GM13976 (cell line): ENCODE measurements at regions not wholly inside any gene's neighbourhood (a gene's known extent, or its start where the extent isn't known, plus 50 kb on each side); places are given as distances from the start of the nearest gene placed in this dataset.

Experiments used
- DNase-seq: peaks from one replicate; pipeline ENCODE4 v3.0.0; 2012; ENCODE audit warnings: low spot score
- in situ Hi-C: fragments of 300-500 bp; cut with MboI; formaldehyde crosslinking; loops from one replicate; pipeline ENCODE4 v1.12.0; 2022; ENCODE audit warnings: low sequenced_read_pairs, mixed read lengths, inconsistent platforms; ENCODE audit not compliant: unreplicated experiment
- TF ChIP-seq, protein P1 (sequence below): IDR thresholded peaks from 2 replicates; pipeline ENCODE4 v1.5.1; 2012; ENCODE audit warnings: borderline replicate concordance, mild to moderate bottlenecking; ENCODE audit not compliant: insufficient read depth; ENCODE audit errors: extremely low read depth, missing control alignments, control extremely low read depth

DNA sequence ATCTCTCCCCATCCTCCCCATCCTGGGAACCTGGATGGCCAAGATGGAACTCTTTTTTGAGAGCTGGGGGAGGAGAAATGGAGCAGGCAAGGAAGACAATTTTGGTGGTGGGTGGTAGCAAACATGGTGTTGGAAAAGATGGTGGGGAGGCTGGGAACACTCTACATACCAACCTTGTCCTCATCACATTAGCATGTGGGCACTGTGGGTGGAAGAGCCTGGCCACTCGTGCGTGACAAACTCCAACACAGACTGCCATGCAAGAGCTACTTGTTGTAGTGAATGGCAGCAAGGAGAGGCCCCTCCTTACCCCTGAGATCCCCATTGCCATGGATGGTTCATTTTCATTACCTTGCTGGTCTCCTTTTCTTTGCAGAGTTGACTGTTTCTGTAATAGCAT lies 262.6 kb downstream of the RPLP1 start:
- in situ Hi-C loops, result no loop called here
- TF ChIP-seq, protein P1, sequence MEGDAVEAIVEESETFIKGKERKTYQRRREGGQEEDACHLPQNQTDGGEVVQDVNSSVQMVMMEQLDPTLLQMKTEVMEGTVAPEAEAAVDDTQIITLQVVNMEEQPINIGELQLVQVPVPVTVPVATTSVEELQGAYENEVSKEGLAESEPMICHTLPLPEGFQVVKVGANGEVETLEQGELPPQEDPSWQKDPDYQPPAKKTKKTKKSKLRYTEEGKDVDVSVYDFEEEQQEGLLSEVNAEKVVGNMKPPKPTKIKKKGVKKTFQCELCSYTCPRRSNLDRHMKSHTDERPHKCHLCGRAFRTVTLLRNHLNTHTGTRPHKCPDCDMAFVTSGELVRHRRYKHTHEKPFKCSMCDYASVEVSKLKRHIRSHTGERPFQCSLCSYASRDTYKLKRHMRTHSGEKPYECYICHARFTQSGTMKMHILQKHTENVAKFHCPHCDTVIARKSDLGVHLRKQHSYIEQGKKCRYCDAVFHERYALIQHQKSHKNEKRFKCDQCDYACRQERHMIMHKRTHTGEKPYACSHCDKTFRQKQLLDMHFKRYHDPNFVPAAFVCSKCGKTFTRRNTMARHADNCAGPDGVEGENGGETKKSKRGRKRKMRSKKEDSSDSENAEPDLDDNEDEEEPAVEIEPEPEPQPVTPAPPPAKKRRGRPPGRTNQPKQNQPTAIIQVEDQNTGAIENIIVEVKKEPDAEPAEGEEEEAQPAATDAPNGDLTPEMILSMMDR, result no peak
- DNase-seq, result no peak

DNA sequence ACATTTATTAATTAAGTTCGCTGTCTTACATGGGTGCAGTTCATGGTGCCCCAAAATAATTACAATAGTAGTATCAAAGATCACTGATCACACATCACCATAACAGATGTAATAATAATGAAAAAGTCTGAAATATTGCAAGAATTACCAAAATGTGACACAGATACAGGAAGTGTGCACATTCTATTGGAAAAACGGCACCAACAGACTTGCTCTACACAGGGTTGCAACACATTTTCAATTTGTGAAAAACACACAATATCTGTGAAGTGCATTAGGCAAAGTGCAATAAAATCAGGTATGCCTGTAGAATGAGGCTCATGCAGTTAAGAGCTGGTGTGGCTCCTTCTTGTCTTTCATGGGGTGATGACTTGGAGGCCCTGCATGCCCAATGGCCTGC lies 265.8 kb downstream of the RPLP1 start:
- DNase-seq, result no peak
- in situ Hi-C loops, result no loop called here
- TF ChIP-seq, protein P1, result no peak

DNA sequence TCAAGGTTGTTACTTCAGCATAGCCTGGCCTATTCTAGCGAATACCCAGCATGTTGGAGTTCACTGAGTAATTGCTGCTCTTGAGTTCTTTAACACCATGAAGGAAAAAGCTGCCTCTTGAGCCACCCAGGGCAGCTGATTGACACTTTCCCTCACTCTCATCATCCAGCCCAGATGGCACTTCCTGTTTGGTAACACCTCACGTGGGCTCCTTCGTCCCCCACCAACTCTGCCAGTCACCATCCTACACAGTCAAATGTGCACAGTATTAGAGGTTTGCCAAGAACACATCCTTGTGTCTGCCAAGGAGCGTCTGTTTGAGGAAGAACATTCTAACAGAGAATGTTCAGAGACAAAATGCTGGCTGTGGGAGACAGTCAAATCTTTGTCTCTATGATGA lies 266.3 kb downstream of the RPLP1 start:
- TF ChIP-seq, protein P1, result no peak
- DNase-seq, result no peak
- in situ Hi-C loops, result no loop called here

DNA sequence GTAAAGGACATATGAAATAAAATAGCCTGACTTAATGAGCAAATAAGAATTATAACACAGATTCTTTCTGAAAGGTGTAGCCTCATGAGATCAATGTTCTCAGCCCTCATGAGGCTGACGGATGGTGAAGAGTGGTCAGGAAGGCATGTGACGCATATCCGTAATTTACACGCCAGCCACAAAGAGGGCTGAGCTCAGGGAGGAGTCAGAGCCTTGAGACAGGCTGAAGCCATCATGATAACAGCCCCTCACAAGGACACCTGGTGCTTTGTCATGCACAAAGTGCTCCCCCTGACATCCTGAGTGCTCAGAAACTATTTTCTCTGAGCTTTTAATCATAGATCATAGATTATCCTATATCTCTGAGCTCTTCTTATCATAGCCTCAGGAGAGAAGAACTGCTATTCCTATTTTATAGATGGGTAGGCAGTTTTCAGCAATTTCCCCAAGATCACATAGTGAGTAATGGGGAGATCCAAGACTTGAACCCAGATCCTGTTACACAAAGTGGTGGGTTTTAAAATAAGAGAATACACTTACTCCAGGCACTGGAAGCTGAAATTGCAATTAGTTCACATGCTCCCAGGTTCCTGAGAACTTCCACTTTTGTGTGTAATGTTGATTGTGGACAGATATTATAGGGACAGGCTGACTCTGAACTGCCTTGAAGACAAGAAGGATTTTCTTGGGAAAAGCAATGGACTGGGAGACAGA lies 267.1 kb downstream of the RPLP1 start:
- TF ChIP-seq, protein P1, result no peak
- in situ Hi-C loops, result no loop called here
- no peak for DNase-seq

DNA sequence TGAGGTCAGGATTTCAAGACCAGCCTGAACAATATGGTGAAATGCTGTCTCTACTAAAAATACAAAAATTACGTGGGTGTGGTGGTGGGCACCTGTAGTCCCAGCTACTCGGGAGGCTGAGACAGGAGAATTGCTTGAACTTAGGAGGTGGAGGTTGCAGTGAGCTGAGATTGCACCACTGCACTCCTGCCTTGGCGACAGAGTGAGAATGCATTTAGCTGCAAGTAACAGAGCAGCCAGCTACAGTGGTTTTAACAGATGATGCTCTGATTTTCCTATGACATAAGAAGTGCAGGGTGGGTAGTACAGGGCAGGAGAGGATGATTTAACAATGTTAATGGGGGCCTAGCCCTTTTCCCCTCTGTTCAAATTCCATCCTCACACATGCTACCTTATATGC lies 267.9 kb downstream of the RPLP1 start:
- TF ChIP-seq, protein P1, result no peak
- in situ Hi-C loops, result no loop called here
- DNase-seq, result no peak

DNA sequence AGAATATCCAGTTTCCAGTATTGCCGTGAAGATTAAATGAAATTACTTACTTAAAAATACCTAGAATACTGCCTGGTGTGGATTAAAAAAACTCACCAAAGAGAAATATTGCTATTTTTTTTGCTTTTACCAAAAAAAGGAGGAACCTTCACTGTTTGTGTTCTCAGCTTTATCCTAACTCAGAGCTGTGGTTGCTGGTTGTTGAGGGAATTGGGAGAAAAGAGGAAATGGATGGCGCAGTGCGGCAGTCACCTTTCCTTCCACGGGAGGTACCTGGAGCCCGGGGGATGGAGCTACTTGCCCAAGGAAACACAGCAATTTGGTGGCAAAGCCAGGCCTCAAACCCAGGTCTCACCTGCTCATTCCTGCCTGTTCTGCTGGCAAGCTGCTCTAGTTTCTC lies 270.3 kb downstream of the RPLP1 start:
- in situ Hi-C loops, result no loop called here
- DNase-seq, result no peak
- TF ChIP-seq, protein P1, result no peak
